SK-N-SH treated with all-trans-retinoic acid at 6 μM for 48 hours (cell line): ENCODE measurements at regions not wholly inside any gene's neighbourhood (a gene's known extent, or its start where the extent isn't known, plus 50 kb on each side); places are given as distances from the start of the nearest gene placed in this dataset.

Experiments used
- BACH2 ChIP-seq: fragments of 250-450 bp; sonication (Bioruptor Pico); IDR thresholded peaks from 2 replicates; pipeline ENCODE4 v1.9.0; 2021; ENCODE audit warnings: mild to moderate bottlenecking, borderline replicate concordance
- POU6F1 ChIP-seq: fragments of 250-450 bp; sonication (Bioruptor Pico); IDR thresholded peaks from 2 replicates; pipeline ENCODE4 v1.8.0; 2021; ENCODE audit warnings: low read depth, mild to moderate bottlenecking, moderate library complexity, borderline replicate concordance
- SNAI2 ChIP-seq: fragments of 250-450 bp; sonication (Bioruptor Pico); IDR thresholded peaks from 2 replicates; pipeline ENCODE4 v1.5.0; 2020; ENCODE audit warnings: mild to moderate bottlenecking, moderate library complexity
- ZFP3 ChIP-seq: fragments of 250-450 bp; sonication (Bioruptor Pico); IDR thresholded peaks from 2 replicates; pipeline ENCODE4 v1.5.0; 2020; ENCODE audit warnings: mild to moderate bottlenecking, moderate library complexity

- TF ChIP-seq BACH2 (CRISPR knock-in tag) (no peak), POU6F1 (CRISPR knock-in tag) (no peak), SNAI2 (no peak), ZFP3 (no peak)
Measured at GRCh38 chr3:145637105-145637504, 523.9 kb downstream of the PLOD2 start.
